Eye (tissue), 1 donor: ENCODE measurements at regions not wholly inside any gene's neighbourhood (a gene's known extent, or its start where the extent isn't known, plus 50 kb on each side); places are given as distances from the start of the nearest gene placed in this dataset.

ENCODE experiments used
- DNase-seq: peaks from one replicate; pipeline ENCODE4 v3.0.0-alpha.2; 2015

DNA sequence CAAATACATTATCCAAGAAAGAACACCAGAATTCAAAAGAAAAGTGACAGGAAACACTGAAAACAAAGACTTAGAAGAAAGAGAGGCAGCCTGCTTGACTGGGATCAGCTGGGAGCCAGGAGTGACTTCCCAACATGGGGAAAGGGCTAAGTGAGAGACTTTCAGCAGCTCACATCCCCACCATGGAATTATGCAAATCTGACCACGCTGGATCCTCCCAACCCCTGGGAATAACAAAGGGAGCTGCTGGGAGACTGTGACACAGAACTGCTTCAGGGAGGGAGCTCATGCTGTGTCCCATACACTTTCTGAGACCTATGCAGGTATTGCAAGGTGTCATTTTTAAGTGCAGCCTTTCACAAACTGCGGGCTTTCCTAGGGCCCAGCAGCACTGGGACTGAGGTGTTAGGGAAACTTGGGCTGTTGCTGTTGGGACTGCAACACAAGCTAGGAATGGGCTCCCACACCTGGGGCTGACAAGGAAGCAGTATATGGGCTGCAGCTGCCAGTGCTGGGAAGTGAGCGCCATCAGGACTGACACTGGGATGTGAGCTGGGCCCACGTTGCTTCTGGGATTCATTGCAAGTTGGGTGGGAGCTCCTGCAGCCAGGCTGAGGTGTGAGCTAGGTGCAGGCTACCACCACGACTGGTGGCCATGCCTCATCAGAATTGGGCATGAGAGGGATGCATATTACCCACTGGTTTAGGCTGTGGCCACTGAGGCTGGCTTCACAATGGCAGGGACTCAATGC lies 139.1 kb downstream of the KDR start:
- no peak for DNase-seq

DNA sequence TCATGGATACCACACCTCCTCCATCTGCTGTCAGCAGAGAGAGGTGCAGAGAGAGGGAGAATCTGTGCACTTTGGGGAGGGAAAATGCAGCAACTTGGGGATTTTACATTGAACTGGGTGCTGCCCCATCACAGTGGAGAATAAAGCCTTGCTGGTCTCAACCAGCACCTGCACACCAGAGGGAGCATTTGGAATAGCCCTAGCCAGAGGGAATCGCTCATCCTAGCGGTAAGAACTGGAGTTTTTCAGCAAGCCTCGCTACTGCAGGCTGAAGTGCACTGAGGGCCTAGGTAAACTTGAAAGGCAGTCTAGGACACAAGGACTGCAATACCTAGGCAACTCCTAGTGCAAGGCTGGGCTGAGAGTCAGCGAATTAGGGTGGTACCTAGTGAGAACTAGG lies 148.7 kb downstream of the KDR start:
- no peak for DNase-seq

DNA sequence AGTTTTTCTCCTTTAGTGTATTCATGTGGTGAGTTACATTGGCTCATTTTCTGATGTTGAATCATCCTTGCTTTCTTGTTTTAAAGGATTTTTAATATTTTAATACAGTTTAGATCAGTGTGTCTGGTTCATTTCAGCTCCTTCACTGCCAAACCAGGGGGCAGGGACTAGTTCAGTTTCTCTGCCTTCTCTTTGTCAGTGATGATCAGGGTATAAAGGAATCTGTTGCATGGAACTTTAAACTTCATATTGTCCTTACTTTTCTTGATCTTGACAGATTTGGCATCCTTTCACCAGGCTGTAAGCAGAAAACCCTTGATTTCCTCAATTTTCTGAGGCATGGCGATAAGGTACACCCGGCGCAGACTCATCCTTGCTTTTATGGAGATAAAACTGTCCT lies 149.4 kb downstream of the KDR start:
- DNase-seq: no peak

DNA sequence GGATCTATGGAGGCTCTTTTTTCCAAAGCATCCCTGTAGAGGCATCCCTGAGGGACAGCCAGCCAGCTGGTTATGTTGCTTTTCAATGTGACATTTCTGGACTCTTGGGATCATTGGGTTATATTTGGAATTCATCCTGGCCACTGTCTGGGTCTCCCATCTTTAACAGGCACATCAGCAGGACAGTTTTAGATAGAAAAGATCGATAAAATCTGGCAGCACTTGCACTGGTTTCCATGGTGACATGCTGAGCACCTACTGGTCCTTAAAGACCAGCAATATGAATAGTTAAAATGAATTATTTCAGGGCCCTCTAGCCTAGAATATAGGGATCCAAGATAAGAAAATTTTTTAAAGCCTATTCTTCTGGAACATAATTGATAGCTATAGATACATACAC lies 151.6 kb downstream of the KDR start:
- no peak for DNase-seq

DNA sequence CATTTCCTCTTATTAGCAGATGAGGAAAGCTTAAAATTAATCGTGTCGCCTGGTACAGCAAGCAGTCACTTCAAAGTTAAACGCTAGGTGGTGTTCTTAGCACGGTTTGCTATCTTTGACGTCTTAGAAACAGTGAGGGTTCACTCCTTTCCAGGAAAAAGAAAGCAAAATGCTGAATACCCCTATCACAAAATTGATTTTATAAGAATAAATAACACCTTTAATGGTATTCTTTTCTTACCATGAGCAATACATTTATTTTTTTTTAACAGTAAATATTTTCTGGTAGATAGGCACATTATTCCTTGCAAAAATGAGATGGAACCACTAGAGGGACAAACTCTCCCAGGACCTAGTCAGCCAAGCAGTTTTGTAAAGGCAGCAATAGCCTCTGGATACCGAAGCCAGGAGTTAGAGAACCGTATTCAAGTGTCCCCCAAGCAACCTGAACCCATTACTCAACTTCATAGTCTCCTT lies 153.9 kb downstream of the KDR start:
- DNase-seq: peak; percentile 81

DNA sequence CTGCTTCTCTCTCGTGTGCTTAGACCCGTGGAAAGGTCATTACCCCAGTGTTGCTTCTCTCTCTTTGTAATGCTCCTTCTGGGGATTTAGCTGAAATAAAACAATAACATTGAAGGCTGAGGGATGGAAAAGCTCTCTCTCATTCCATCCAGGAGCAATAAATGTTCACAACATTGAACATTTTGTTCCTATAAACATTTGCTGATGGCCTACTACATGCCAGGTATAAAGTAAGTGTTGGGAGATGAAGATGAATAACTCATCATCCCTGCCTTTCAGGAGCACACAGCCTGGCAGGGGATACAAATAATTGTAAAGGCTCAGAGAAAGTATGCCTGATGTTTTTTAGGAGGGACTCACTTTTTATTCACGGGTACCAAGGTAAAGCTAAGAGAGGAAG lies 158.1 kb downstream of the KDR start:
- no peak for DNase-seq

DNA sequence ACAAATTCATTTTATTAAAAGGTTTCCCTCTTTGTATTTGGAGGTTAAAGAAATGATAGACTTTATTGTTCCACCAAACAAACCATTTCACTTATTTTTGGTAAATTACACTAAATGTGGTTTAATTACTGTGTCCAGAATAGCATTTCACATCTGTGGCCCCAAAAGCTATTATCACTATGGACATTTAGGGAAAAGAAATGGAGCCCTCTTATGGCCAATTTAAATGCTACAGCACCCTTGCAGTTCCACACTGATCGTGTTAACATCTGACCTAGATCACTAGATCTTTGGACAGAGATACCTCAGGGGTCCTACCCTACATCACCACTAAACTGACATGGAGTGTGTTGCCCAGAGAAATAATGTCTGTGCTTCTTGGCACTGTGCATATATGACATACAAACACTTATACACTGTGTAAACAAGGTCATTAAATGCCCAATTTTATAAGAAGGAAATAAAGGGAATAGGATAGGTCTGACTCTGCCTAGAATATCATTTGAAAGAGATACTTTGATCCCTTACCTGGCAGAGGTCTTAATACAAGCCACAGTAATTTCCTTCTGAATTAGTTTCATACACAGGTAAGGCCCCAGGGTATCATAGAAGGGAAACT lies 163.9 kb downstream of the KDR start:
- DNase-seq: peak; percentile 74

DNA sequence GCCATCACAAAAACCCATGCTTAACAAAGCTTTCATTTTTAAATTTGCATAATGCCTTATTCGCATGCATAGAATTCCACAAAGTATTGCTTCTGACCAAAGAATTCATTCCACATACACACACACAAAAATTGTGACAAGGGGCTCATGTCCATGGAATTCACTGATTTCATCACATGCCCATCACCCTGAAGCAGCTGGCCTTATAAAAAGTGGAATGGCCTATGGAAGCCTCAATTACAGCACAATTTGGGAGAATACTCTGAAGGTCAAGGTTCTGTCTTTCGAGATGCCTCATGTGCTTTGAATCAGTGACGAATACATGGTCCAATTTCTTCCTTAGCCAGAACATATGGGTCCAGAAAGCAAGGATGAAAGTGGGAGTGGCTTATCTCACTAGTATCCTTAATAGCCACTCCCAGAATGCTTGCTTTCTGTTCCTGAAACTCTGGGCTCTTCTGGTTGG lies 165.7 kb downstream of the KDR start:
- DNase-seq: no peak

DNA sequence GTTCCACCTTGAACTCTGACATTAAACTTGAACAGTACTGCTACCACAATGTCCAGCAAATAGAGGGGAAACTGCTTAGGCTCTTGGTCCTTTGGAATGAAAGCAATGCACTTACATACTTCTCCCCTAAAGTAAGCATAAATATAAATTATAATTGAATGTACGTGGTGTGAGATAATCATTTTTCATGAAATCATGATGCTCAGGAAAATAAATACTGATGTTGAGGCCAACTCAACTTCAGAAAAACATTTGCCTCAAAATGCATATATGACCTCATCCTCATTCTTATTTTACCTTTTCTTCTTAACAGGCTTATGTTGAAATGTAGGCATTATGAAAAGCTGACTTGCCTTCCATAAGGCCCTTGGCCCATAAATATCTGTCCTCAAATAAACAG lies 166.3 kb downstream of the KDR start:
- DNase-seq: no peak

DNA sequence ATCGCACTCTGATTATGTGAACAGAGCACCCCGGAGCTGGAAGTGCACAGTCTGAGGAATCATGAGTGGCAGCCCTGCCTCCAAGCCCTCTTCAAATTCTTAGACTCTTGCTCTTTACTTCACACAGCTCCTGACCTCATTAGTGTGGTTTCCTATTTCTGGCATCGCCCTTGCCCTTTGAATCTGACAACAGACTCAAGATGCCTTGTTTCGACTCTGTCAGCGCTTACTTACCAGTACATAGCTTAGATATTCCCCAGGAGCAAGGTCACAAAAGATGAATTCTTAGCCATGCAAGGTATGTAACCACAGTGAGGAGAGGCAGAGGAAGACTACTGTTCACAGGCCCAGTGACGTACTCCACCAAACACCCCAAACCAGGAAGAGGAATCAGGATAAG lies 167.2 kb downstream of the KDR start:
- DNase-seq: no peak

DNA sequence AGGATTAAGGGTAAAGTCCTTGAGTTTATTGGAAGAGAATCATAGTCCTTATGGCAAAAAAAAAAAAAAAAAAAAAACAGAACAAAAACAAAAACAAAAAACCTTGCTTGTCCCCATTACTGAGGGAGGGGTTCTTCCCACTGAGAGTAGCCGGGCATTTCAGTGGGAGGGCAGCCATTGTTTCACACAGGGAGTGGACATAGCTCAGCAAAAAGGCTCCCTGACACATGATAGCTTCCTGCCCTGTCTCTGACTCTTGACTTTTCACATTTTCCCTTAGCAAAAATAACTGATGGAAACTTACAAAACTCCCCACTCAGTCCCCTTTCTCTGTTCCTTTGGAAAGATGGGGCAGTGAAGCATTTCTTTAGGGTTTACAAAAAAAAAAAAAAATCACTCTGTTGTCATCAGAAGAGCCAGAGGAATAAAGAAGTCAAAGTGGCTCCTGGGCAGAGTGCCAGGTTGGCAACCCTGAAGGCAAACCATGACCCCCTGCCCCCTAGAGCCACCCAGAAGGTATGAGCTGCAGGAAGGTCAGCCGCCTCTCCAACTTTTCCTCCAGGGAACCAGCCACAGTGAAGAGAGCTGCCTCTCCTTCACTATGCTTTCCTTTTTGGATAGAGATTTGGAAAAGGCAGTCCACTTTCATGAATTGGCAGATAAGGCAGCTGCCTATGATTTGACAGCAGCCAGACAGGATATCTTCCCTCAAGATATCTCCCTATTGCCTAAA lies 170.6 kb downstream of the KDR start:
- DNase-seq: no peak

DNA sequence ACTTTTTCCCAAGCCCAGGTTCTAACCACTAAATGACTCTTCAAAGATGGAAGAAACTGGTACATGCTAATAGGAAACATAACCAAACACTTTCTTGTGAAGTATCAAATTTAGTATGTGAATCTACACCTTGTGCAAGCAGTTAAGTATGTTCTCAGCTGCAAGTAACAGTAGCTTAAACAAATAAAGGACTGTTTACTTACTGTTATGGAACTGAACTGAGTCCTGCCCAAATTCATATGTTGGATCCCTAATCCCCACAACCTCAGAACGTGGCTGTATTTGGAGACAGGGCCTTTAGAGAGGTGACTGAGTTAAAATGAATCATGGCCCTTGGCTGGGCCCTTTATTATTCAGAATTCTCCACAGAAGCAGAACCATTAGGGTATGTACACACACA lies 178.7 kb downstream of the KDR start:
- no peak for DNase-seq

DNA sequence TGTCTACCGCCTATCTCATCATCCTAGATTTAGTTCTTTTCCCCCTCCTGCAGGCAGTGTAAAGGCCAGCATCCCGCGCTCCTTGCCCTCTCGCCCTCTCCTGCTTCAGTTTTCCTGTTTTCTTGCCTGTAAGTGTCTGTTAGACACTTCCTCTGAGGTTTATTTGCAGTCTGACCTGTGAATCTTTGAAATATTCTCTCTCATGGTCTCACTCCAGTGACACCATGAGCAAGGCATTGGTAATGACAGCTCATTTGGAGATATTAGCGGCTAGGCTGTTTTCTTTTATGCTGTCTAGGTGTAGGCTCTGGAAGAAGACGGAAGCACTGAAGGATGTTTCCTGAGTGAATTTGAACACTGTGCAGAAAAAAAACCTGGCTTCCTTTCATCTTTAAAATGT lies 179.6 kb downstream of the KDR start:
- DNase-seq: no peak

DNA sequence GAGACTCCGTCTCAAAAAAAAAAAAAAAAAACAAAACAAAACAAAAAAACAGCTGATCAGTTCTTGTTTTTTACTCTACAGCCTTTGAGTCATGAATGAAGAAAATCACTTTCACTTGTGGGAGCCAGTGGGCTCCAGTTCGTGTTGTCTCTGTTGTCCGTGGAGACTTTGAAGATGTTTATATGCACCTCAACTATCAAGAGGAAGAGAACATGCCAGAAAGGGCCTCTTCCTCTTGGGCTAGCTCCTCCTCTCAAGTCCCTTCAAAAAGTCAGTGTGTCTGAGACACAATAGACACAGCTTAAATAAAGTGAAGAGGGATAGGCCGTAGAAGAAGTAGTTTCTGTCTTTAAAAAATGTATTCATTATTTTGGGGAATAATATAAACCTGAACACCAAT lies 182.7 kb downstream of the KDR start:
- DNase-seq: no peak

DNA sequence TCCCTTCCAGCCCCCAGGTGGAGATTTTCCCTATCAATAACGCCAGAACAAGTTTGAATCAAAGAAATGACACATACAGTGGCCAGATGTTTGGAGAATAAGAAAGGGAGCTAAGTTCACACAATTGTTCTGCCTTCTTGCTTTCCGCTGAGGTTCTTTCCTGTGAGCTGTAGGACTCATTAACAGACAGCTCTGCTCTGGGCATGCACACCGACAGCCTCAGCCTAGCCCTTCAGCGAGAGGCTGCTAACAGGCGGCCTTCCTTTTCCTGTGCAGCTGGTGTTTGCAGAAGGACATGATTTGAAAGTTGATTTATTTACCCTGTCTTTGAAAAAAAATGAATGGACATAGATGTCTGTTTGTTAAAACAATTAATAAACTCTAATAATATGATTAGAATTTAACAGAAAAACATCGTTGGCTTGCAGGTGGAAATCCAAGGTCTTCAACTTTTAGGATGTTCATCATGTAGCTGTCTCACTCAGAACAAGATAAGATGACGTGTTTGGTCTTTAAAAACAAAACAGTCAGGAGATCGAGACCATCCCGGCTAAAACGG lies 183.3 kb downstream of the KDR start:
- DNase-seq: peak; percentile 37

DNA sequence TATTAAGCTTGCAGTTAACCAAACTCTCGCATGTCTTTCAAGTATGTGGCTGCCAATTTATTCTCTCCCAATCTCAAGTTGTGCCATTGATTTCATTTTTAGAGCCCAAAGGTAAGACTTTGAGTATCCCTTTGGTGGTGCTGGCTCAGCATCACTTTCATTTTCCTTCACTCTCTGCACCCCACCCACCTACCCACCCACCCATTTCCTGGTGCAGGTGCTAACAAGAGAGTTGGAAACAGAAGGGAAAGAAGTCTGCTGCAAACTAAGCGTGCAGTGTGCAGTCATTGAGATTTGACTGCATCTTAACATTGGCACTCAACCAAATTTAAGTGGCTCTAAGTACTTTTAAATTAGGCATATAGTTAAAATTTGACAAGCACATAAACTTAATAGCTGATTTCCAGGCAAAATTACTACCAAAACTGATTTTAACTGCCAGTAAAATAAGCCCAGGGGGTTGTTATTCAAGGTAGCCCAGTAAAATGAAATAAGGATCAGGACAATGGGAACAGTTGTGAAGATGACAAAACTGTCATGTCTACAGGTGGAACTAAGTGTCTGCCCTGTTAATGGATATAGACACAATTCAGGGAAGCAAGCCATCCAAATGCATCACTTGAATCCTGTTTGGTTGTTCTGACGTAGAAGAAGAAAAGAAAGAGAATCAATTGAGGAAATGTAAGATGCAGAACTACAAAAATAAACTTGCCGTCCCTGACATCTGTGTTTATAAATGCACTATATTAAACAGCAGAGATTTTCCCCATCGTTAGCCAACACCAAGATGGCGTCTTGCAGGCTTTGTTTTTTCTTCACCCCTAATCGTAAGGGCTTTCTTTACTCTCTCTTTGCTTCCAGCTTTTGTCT lies 184.2 kb downstream of the KDR start:
- no peak for DNase-seq

DNA sequence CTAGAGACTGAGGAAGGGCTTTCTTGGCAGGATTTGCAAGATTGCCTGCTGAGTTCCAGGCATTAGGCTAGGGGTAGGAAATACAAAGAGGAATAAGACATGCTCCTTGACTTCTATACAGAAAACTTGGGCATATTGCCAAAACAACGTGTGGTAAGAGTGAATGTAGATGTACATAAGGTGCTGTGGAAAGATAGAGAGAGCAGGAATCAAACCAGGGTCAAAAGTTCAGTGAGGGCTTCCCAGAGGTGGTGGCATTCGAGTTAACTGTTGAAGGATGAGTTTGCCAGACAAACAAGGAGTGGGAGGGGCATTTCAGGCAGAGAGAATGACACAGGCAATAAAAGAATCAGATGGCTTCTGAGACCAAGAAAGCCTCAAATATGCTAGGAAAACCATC lies 187.9 kb downstream of the KDR start:
- DNase-seq: no peak

DNA sequence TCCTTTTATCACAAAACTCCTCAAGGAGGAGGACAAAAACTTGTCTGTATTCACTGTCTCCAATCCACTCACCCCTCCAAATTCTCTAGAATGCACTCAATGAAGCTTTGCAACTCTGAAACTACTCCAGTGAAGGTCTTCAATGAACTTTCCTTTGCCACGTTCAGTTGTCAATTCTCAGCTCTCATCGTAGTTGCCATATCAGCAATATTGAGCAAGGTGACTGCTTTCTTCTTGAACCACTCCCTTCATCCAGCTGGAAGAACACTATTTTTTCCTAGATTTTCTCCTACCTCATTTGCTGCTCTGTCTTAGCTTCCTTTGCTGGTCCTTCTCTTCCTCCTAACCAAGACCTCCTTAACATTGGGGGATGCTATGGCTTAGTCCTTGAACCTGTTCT lies 191.8 kb downstream of the KDR start:
- DNase-seq: no peak

DNA sequence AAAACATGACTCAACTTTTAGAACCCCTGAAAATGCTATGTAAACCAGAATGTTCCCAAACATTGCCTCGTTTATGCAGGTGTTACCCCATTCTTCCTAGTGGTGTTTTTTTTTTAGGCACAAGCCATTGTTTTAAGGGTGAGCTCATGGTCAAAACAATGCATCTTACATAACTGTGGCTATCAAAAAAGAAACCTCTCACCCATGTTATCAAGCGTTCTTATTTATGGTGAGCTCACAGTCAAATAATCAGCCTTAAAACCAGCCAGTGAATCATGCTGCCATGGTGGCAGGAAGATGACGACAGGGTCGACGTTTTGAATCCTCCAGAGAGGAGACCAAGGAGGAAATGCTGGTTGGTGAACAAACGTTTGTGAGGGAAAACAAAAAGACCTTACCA lies 195.2 kb downstream of the KDR start:
- no peak for DNase-seq

DNA sequence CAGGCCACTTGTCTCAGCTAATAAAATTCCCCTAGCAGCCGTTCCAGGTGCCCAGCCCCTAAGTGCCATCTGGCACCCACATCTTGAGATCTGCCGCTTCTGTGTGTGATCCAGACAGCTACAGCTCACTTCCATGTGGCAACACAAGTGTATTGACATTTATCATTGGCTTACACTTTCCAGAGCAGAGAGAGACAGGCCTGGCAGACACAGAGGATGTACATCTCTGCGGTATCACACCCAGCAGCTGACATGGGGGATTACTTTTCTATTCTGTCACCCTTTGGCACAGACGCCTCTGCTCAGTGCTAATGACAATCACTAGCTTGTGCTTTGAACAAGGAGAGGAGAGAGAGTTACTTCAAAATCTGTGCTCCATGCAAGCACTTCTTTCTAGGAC lies 195.9 kb downstream of the KDR start:
- no peak for DNase-seq

DNA sequence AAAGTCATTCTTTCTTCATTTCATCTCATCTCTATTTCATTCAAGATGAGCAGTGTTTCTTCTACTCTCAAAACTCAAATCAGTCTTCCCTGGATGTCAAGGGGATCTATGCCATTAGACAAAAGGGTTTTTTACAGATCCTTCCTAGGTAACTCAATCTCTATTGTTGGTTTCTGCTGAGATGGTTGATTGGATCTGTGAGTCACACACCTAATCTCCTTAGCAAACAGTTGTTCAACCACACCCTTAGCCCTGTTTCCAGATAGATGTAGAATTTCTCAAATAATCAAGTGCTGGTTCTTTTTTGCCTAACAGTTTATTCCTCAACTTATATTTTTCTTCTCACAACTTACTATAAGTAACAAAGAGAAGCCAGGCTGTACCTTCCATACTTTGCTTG lies 200.5 kb downstream of the KDR start:
- DNase-seq: no peak

DNA sequence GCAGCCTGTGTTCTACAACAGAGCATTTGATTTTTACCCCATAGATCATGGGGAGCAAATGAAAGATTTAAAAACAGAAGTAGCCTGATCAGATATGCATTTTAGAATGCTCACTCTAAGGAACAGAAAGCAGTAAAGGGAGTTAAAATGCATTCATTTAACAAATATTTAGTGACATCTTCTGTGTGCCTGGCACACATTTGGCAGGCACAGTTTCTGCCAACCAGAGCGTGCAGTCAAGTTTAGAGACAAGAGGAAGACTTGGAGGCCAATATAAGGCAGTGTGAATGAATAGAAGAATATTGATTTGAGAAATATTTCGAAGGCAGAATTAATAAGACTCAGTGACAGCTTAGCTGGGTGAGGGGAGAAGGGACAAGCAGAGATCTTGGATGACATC lies 210.1 kb downstream of the KDR start:
- DNase-seq: no peak

DNA sequence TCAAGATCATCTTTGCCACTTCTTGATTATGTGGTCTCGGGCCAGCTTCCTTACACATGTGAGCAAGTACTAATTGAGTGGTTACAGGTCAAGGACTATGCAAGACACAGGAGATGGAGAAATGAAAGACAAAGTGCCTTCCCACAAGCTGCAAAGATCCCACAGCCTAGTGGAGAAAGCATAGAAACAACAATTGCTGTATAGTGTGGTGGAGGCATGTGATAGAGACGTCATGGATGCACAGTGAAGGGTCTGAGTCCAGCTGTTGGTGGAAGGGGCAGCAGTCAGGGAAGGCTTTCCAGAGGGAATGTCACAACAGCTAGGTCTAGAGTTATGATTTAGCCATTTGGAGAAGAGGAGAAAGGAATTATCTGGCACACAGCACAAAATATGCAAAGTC lies 210.6 kb downstream of the KDR start:
- DNase-seq: no peak
